Posterior cingulate gyrus (tissue), 11 donors: ENCODE measurements at regions not wholly inside any gene's neighbourhood (a gene's known extent, or its start where the extent isn't known, plus 50 kb on each side); places are given as distances from the start of the nearest gene placed in this dataset.
A peak's percentile ranks its signal among the peaks of the same experiment; 100 is the strongest.

ENCODE experiments used
- DNase-seq, 10 donors: peaks; one replicate each; pipeline versions ENCODE4 v3.0.0 to v3.0.0-alpha.2; 2020 to 2021; ENCODE audit warnings: mixed read lengths in 3 of 10
- intact Hi-C: fragments of 100-400 bp; cut with DNase I; formaldehyde crosslinking; loops from one replicate; pipeline ENCODE4 v1.15.1; 2023

GRCh38 chr2:71880287-71880686 is 267.4 kb downstream of the CYP26B1 start:
- intact Hi-C loops: no loop called here
- DNase-seq: peak in 1 of 10 donors; percentile 5

GRCh38 chr2:71879509-71880184 is 268.0 kb downstream of the CYP26B1 start:
- peak in 1 of 10 donors; percentile 66 for DNase-seq
- intact Hi-C loops: no loop called here

DNA sequence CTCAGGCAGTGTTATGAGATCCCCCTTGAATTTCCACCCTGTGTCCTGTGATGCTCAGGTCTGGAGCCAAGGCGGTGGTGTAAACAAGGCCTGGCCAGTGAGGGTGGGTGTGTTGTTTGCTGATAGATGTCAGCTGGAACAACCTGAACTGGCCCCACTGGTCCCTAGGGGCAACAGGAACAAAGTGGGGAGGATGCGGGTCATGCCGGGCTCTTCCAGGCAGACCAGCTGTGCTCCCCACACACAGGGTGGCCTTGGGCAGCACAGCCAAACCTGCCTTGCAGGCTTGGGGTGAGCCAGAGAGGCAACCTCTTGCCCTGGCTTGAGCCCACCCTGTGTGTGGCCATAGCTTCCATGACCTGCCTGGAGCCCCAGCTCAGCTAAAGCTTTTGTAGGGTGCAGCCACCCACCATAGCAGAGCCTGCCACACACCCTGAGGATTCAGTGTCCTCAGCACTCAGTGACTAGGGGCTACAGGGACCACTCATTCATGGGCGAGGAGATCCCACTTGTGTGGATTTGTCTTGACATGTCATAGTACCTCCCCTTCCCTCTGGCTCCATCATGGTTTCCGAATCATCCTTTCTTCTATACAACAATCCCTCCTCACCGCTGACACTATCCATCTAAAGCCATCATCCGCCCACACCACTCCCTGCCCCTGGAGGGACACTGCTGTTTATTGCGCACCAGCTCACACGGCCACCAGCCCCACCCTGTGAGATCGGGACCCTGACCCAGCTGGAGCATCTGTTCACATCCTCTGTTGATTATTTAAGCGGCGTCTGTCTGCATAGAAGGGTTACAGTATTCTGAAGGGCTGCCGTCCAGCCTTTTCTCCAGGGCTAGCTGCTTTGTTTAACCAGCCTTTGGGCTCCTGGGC is 268.8 kb downstream of the CYP26B1 start:
- peak in 1 of 10 donors; percentile 77 for DNase-seq
- intact Hi-C loops: no loop called here

GRCh38 chr2:71877636-71878035 is 270.0 kb downstream of the CYP26B1 start:
- intact Hi-C loops: no loop called here
- peak in 1 of 10 donors; percentile 25 for DNase-seq

GRCh38 chr2:71876542-71877451 is 270.9 kb downstream of the CYP26B1 start:
- no peak for DNase-seq
- intact Hi-C loops: no loop called here

DNA sequence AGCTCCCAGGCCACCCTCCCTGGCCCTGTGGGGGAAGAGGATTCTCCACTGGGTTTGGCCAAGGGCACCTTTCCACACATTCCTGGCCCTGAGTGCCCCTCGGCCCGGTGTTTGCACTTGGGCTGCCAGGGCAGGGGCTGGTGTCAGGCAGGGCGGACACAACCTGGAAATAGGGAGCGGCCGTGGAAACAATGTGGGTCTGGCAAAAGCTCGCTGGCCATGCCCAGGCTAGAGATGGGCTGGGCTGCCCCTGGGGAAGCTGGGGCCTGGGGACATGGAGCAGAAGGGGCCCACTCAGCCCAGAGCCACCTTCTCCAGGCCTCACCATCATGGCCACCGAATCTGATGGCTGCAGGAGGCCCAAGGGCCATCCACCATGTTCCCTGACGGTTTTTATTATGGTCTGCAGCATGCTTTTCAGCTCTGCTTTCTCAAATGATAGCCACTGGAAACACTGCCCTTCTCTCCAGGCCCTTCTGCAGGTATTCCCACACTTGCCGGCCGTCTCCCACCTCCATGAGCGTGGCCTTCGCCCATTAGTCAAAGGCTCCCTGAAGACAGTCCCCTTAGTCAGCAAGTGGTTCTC is 275.1 kb downstream of the CYP26B1 start:
- intact Hi-C loops: no loop called here

DNA sequence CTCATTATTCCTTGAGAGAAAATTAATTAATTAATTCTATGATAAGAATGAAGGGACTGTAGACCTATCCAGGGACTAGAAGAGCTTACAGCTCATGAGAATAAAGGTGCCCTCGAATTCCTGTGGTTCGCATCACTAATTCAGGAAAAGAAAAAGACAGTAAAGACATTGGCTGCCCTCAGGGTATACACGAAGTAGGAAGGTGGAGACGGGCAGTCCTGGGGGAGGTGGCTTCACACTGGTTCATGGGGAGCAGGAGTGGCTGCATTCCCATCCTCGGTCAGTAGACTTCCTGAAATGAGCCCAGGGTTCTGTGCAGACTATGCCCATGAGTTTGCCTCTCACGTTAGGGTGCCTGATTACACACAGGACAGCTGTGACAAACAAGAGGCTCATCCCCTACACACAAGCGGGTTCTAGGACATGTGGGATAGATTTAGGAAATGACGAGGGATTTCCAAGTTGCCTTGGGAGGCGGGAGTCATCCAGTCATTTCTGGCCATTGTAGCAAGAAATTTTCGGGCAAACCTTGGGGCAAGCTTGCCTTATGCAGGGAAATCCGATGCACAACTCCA is 282.2 kb downstream of the CYP26B1 start:
- intact Hi-C loops: no loop called here
- DNase-seq: peak in 1 of 10 donors; percentile 33

More for the DNA sequence above, 275.1 kb downstream of the CYP26B1 start:
- peak in 1 of 10 donors; percentile 84 for DNase-seq

GRCh38 chr2:71864085-71864484 is 283.6 kb downstream of the CYP26B1 start:
- peak in 1 of 10 donors; percentile 26 for DNase-seq
- intact Hi-C loops: no loop called here

DNA sequence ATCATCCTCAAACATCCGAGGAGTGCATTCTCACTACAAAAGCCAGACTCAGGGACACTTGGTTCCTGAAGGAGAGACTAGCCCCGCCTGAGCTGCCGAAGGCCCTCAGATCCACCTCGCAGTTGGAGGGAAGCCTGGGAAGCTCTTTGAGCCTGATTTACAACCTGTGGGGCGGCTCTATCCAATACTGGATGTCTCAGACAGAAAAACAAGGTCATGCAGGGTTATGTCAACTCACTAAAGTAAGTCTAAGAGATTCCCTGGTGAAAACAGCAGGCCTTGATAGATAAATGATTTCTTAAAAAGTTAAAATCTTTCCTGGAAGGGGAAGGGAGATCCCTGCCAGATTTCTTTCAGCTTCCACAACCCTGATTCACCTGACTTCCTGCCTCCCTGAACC is 284.3 kb downstream of the CYP26B1 start:
- intact Hi-C loops: no loop called here
- DNase-seq: peak in 1 of 10 donors; percentile 25

DNA sequence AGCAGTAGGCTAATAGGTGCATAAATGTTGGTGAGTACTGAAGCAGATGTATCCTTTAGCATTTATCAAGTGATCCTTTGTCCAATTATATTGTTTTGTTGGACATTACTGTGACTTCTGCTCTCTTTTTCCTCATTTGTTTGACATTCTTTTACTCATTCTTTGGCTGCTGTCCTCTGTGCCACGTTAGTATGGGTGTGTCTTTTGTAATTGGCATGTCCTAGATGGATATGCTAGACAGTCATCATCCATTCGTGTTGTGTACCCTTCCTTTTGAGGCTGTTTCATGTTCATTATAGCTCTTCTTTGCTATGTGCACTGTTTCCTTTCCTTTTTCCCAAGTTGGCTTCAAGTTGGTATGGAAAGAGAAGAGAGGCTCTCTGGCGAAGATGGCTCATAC is 284.7 kb downstream of the CYP26B1 start:
- no peak for DNase-seq
- intact Hi-C loops: no loop called here

DNA sequence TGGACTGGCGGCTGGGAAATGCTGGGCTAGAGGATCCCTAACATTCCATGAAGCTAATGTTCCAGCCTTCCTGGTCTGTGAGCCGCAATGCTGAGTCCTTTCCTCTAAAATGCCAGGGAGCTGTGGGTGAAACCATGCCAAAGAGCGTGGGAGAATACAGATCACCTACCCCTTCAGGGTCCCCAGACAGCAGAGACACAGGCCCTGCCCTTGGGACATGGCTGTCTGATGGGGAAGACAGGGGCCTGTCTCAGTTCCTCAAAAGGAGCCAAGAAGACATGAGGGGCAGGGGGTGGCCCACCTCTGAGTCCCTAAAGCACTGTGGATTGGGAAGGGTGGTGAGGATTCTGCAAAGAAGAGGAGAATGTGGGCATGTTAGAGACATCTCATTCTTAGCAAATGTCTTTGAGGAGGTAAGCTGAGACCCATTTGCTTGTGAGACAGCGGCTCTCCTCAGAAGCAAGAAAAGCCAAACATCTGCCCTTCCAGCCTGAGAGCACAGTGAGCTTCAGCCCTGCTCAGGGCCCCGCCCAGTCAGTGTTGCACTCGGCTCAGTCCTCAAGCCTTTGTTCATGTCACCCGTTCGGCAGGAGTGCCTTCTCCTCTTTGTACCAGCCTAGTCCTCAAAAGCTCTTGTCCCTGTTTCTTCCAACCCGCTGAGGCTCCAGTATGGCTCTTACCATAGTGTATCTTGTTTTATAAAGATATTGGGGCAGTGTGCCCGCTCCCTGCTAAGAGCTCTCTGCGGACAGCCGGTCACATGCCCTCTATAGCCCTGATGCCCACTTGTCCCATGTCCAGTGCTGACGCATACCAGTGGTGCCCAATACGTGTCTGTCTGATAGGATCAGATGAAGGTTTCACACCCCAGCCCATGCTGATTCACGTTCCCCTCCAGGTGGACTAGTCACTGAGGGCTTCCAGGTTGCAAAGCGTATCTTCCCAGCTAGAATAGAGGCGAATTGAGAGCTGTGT is 286.2 kb downstream of the CYP26B1 start:
- intact Hi-C loops: no loop called here
- DNase-seq: peak in 1 of 10 donors; percentile 67

DNA sequence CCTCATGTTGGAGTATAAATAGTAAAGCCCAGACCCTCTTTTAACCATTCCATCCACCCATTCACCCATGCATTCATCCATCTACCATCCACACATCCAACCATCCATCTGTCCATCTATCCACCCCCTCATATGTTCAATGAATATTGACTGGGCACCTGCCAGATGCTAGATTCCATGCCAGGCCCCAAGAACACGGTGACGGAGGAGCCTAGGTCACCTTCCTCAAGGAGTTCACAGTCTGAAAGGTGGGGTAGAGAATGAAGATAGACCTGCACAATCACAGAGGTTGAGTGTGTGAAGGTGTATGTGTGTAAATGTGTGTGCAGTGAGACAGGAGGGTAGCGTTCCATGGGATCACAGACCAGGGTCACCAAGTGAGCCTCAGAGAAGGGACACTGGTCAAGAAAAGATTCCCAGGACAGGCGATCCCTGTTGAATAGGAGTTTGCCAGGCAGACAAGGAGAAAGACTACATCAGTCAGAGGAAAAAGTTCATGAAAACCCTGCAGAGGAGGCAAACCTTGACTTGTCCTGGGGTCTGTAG is 287.2 kb downstream of the CYP26B1 start:
- intact Hi-C loops: no loop called here
- no peak for DNase-seq

- DNase-seq: no peak
- intact Hi-C loops: no loop called here
Observed at GRCh38 chr2:71859211-71859847, 288.3 kb downstream of the CYP26B1 start.

DNA sequence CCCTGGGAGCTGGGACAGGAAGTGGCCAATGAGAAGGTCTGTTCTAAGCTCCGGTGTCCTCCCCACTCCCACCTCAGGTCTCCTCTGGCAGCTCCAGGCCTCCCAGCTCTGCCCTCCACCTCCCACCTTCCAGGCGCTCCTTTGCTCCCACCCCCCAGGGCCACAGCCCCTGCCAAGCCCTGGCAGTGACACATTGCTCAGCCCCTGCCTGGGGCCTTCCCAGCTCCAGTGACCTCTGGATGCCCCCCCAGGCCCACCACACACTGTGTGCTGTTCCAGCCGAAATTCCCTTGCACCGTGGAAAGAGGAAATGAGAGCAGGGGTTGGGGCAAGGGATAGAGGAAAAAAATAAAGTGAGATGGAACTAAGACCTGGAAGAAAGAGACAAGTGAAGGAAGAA is 289.6 kb downstream of the CYP26B1 start:
- no peak for DNase-seq
- intact Hi-C loops: no loop called here

DNA sequence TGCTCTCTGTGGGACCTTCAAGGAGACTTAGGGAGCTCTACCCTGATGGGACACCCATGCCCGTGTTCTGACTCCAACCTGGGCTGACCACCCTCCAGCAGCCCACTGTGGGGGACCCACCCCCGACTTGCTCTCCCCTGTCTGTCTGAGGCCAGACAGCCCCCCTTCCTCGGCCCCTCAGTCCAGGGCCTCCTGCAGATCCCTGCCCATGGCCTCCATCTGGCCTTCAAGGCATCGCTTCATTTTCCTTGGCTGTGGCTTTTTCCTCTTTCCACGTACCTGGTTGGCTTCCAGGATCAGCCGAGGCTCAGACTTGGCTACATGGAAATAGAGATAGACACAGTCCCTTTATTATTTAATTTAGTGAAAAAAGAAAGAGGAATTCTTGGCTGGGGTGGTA is 290.0 kb downstream of the CYP26B1 start:
- DNase-seq: peak in 1 of 10 donors; percentile 63
- intact Hi-C loops: no loop called here

GRCh38 chr2:71856773-71857525 is 290.7 kb downstream of the CYP26B1 start:
- intact Hi-C loops: no loop called here
- DNase-seq: no peak

DNA sequence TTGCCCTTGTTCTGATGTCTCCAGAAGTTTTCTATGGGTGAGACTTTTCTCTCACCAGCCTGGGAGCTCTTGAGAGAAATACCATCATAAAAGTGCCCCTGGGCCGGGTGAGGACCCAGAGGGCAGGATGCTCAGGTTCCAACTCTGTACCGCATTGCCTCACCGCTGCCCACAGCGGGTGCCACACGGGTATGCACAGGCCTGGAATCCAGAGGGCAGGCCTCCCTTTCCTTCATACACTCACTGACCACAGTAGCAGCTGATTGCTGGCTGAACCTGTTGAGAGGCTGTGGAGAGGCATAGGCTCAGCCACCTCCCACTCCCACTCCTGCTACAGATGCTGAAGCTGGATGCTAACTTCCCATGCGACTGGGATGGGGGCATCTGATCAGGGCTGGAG is 293.8 kb downstream of the CYP26B1 start:
- intact Hi-C loops: no loop called here
- peak in 1 of 10 donors; percentile 61 for DNase-seq
